ENCODE measurements at regions not wholly inside any gene's neighbourhood (a gene's known extent, or its start where the extent isn't known, plus 50 kb on each side); places are given as distances from the start of the nearest gene placed in this dataset.

GRCh38 chr16:8305201-8305600, 285.1 kb downstream of the TMEM114 start:
- Histone ChIP-seq H3K4me1 (ENCODE audit: control insufficient read depth, insufficient read depth, low read length) (no peaks in the 10 kb centered on the region), H3K27me3 (ENCODE audit: control insufficient read depth, insufficient read depth, low read length) (no peaks in the 10 kb centered on the region), H3K4me3 (ENCODE audit: low read depth, low read length) (no peak overlapping the region), H3K9me3 (ENCODE audit: control insufficient read depth, insufficient read depth, low read length) (no peaks in the 10 kb centered on the region), H3K9ac (ENCODE audit: low read depth, low read length) (no peak overlapping the region), H3K36me3 (ENCODE audit: control insufficient read depth, insufficient read depth, low read length) (no peaks in the 10 kb centered on the region)

GRCh38 chr16:8299635-8300034, 290.7 kb downstream of the TMEM114 start:
- Histone ChIP-seq H3K36me3 (ENCODE audit: control insufficient read depth, insufficient read depth, low read length) (no peaks in the 10 kb centered on the region), H3K4me3 (ENCODE audit: low read depth, low read length) (no peak overlapping the region), H3K9me3 (ENCODE audit: control insufficient read depth, insufficient read depth, low read length) (no peaks in the 10 kb centered on the region), H3K27me3 (ENCODE audit: control insufficient read depth, insufficient read depth, low read length) (no peaks in the 10 kb centered on the region), H3K9ac (ENCODE audit: low read depth, low read length) (no peak overlapping the region), H3K4me1 (ENCODE audit: control insufficient read depth, insufficient read depth, low read length) (no peaks in the 10 kb centered on the region)

GRCh38 chr16:8295513-8296237, 294.6 kb downstream of the TMEM114 start:
- H3K27me3 ChIP-seq (ENCODE audit: control insufficient read depth, insufficient read depth, low read length): no peaks in the 10 kb centered on the region
- no peaks in the 10 kb centered on the region for H3K36me3 ChIP-seq (ENCODE audit: control insufficient read depth, insufficient read depth, low read length)
- H3K4me3 ChIP-seq (ENCODE audit: low read depth, low read length): no peak overlapping the region
- no peaks in the 10 kb centered on the region for H3K4me1 ChIP-seq (ENCODE audit: control insufficient read depth, insufficient read depth, low read length)
- no peak overlapping the region for H3K9ac ChIP-seq (ENCODE audit: low read depth, low read length)
- no peaks in the 10 kb centered on the region for H3K9me3 ChIP-seq (ENCODE audit: control insufficient read depth, insufficient read depth, low read length)

- Histone ChIP-seq H3K36me3 (ENCODE audit: control insufficient read depth, insufficient read depth, low read length) (no peaks in the 10 kb centered on the region), H3K9me3 (ENCODE audit: control insufficient read depth, insufficient read depth, low read length) (no peaks in the 10 kb centered on the region), H3K4me3 (ENCODE audit: low read depth, low read length) (no peak overlapping the region), H3K27me3 (ENCODE audit: control insufficient read depth, insufficient read depth, low read length) (no peaks in the 10 kb centered on the region), H3K9ac (ENCODE audit: low read depth, low read length) (no peak overlapping the region), H3K4me1 (ENCODE audit: control insufficient read depth, insufficient read depth, low read length) (no peaks in the 10 kb centered on the region)
Observed at GRCh38 chr16:8293413-8293812, 296.9 kb downstream of the TMEM114 start.

GRCh38 chr16:8292271-8292670, 298.0 kb downstream of the TMEM114 start:
- no peaks in the 10 kb centered on the region for H3K36me3 ChIP-seq (ENCODE audit: control insufficient read depth, insufficient read depth, low read length)
- no peaks in the 10 kb centered on the region for H3K27me3 ChIP-seq (ENCODE audit: control insufficient read depth, insufficient read depth, low read length)
- no peak overlapping the region for H3K4me3 ChIP-seq (ENCODE audit: low read depth, low read length)
- no peaks in the 10 kb centered on the region for H3K4me1 ChIP-seq (ENCODE audit: control insufficient read depth, insufficient read depth, low read length)
- H3K9me3 ChIP-seq (ENCODE audit: control insufficient read depth, insufficient read depth, low read length): no peaks in the 10 kb centered on the region
- H3K9ac ChIP-seq (ENCODE audit: low read depth, low read length): no peak overlapping the region

GRCh38 chr16:8286348-8286747, 304.0 kb downstream of the TMEM114 start:
- Histone ChIP-seq H3K4me3 (ENCODE audit: low read depth, low read length) (no peak overlapping the region), H3K27me3 (ENCODE audit: control insufficient read depth, insufficient read depth, low read length) (no peaks in the 10 kb centered on the region), H3K9me3 (ENCODE audit: control insufficient read depth, insufficient read depth, low read length) (no peaks in the 10 kb centered on the region), H3K9ac (ENCODE audit: low read depth, low read length) (no peak overlapping the region), H3K4me1 (ENCODE audit: control insufficient read depth, insufficient read depth, low read length) (peaks cover 2% of the 10 kb centered on the region), H3K36me3 (ENCODE audit: control insufficient read depth, insufficient read depth, low read length) (no peaks in the 10 kb centered on the region)

GRCh38 chr16:8283195-8283594, 307.1 kb downstream of the TMEM114 start:
- H3K27me3 ChIP-seq (ENCODE audit: control insufficient read depth, insufficient read depth, low read length): no peaks in the 10 kb centered on the region
- no peak overlapping the region for H3K9ac ChIP-seq (ENCODE audit: low read depth, low read length)
- no peaks in the 10 kb centered on the region for H3K36me3 ChIP-seq (ENCODE audit: control insufficient read depth, insufficient read depth, low read length)
- H3K9me3 ChIP-seq (ENCODE audit: control insufficient read depth, insufficient read depth, low read length): no peaks in the 10 kb centered on the region
- H3K4me3 ChIP-seq (ENCODE audit: low read depth, low read length): no peak overlapping the region
- peaks cover 11% of the 10 kb centered on the region for H3K4me1 ChIP-seq (ENCODE audit: control insufficient read depth, insufficient read depth, low read length)

GRCh38 chr16:8278031-8278580, 312.2 kb downstream of the TMEM114 start:
- no peaks in the 10 kb centered on the region for H3K9me3 ChIP-seq (ENCODE audit: control insufficient read depth, insufficient read depth, low read length)
- H3K27me3 ChIP-seq (ENCODE audit: control insufficient read depth, insufficient read depth, low read length): no peaks in the 10 kb centered on the region
- no peaks in the 10 kb centered on the region for H3K36me3 ChIP-seq (ENCODE audit: control insufficient read depth, insufficient read depth, low read length)
- peaks cover 11% of the 10 kb centered on the region for H3K4me1 ChIP-seq (ENCODE audit: control insufficient read depth, insufficient read depth, low read length)
- H3K9ac ChIP-seq (ENCODE audit: low read depth, low read length): no peak overlapping the region
- H3K4me3 ChIP-seq (ENCODE audit: low read depth, low read length): no peak overlapping the region

- Histone ChIP-seq H3K9me3 (ENCODE audit: control insufficient read depth, insufficient read depth, low read length) (no peaks in the 10 kb centered on the region), H3K36me3 (ENCODE audit: control insufficient read depth, insufficient read depth, low read length) (no peaks in the 10 kb centered on the region), H3K4me3 (ENCODE audit: low read depth, low read length) (no peak overlapping the region), H3K27me3 (ENCODE audit: control insufficient read depth, insufficient read depth, low read length) (no peaks in the 10 kb centered on the region), H3K4me1 (ENCODE audit: control insufficient read depth, insufficient read depth, low read length) (no peaks in the 10 kb centered on the region), H3K9ac (ENCODE audit: low read depth, low read length) (no peak overlapping the region)
Observed at GRCh38 chr16:8271344-8271743, 319.0 kb downstream of the TMEM114 start.

GRCh38 chr16:8262299-8262698, 328.0 kb downstream of the TMEM114 start:
- no peaks in the 10 kb centered on the region for H3K36me3 ChIP-seq (ENCODE audit: control insufficient read depth, insufficient read depth, low read length)
- peaks cover 4% of the 10 kb centered on the region for H3K4me1 ChIP-seq (ENCODE audit: control insufficient read depth, insufficient read depth, low read length)
- H3K9ac ChIP-seq (ENCODE audit: low read depth, low read length): no peak overlapping the region
- H3K4me3 ChIP-seq (ENCODE audit: low read depth, low read length): no peak overlapping the region
- no peaks in the 10 kb centered on the region for H3K9me3 ChIP-seq (ENCODE audit: control insufficient read depth, insufficient read depth, low read length)
- no peaks in the 10 kb centered on the region for H3K27me3 ChIP-seq (ENCODE audit: control insufficient read depth, insufficient read depth, low read length)

- Histone ChIP-seq H3K27me3 (ENCODE audit: control insufficient read depth, insufficient read depth, low read length) (no peaks in the 10 kb centered on the region), H3K9me3 (ENCODE audit: control insufficient read depth, insufficient read depth, low read length) (no peaks in the 10 kb centered on the region), H3K4me1 (ENCODE audit: control insufficient read depth, insufficient read depth, low read length) (peaks cover 4% of the 10 kb centered on the region), H3K4me3 (ENCODE audit: low read depth, low read length) (no peak overlapping the region), H3K9ac (ENCODE audit: low read depth, low read length) (no peak overlapping the region), H3K36me3 (ENCODE audit: control insufficient read depth, insufficient read depth, low read length) (no peaks in the 10 kb centered on the region)
Observed at GRCh38 chr16:8260140-8260539, 330.2 kb downstream of the TMEM114 start.

- no peaks in the 10 kb centered on the region for H3K9me3 ChIP-seq (ENCODE audit: control insufficient read depth, insufficient read depth, low read length)
- no peaks in the 10 kb centered on the region for H3K36me3 ChIP-seq (ENCODE audit: control insufficient read depth, insufficient read depth, low read length)
- peaks cover 4% of the 10 kb centered on the region for H3K4me1 ChIP-seq (ENCODE audit: control insufficient read depth, insufficient read depth, low read length)
- no peaks in the 10 kb centered on the region for H3K27me3 ChIP-seq (ENCODE audit: control insufficient read depth, insufficient read depth, low read length)
- no peak overlapping the region for H3K4me3 ChIP-seq (ENCODE audit: low read depth, low read length)
- H3K9ac ChIP-seq (ENCODE audit: low read depth, low read length): no peak overlapping the region
Observed at GRCh38 chr16:8258523-8258922, 331.8 kb downstream of the TMEM114 start.
